ENCODE measurements at regions not wholly inside any gene's neighbourhood (a gene's known extent, or its start where the extent isn't known, plus 50 kb on each side); places are given as distances from the start of the nearest gene placed in this dataset.

DNA sequence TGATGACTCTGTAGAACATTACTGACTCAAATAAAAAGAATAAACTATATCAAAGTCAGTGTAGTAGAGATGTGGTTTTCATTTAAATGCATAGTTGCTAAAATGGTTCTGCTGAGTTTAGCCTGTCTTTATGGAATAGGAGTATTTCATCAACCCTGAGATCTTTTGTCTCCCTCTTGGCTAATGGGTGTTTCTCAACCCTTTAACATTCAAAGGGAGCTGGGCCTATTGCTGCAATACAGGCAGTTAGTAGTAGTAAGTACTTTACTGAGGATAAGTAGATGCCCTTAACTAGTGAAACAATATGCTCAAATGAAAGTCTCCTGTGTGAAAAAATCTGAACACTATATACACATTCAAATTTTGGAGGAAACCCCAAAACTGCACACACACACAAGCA lies 184.7 kb upstream of the TTC14 start:
- H3K9me3 Mint-ChIP-seq: no peaks in the 10 kb centered on the region
- Histone ChIP-seq H3K4me3 (no peak overlapping the region), H3K27ac (ENCODE audit: low read depth) (no peak overlapping the region), H3K27me3 (ENCODE audit: insufficient read depth) (no peaks in the 10 kb centered on the region), H4K20me1 (replicated peaks; ENCODE audit: insufficient read depth) (no peaks in the 10 kb centered on the region), H3K36me3 (ENCODE audit: insufficient read depth) (no peaks in the 10 kb centered on the region), H3K4me1 (ENCODE audit: insufficient read depth) (no peaks in the 10 kb centered on the region; the same call in 1 of the 2 replicates), H3F3A (replicated peaks; ENCODE audit: low read depth) (no peaks in the 10 kb centered on the region), H3K79me2 (replicated peaks; ENCODE audit: insufficient read depth) (no peaks in the 10 kb centered on the region), H3K9me2 (ENCODE audit: insufficient read depth) (no peaks in the 10 kb centered on the region), H3K4me2 (no peak overlapping the region), H2AFZ (no peak overlapping the region)
- H3K27me3 Mint-ChIP-seq (ENCODE audit: insufficient read depth, low read depth, poor library complexity): no peaks in the 10 kb centered on the region
- no peaks in the 10 kb centered on the region for H3K36me3 Mint-ChIP-seq (ENCODE audit: low read depth)
- H3K27ac Mint-ChIP-seq: no peak overlapping the region
- DNase-seq (ENCODE audit: low spot score): no peak
- no peak for TF ChIP-seq CREB1 (CRISPR knock-in tag; IDR thresholded peaks at IDR 0.05; ENCODE audit: low read depth)
- peaks cover 5% of the 10 kb centered on the region; the same call in 1 of the 3 replicates for H3K4me1 Mint-ChIP-seq
- ATAC-seq: no peak
- H3K4me3 Mint-ChIP-seq: no peak overlapping the region

DNA sequence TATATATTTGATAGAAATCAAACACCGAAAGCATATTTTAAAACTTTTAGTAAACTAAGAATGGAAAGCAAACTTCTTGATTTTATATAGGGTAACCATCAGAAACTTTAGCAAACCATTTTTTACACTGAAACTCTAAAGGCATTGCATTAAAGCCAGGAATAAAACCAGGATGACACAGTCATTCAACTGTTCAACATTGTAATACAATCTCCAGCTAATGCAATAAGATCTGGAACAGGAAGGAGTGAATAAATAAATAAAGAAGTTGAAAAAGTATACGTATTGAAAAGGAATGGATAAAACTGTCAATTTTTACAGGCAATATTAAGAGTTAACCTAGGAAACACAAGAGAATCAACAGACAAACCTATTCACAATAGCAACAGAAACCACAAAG lies 181.9 kb upstream of the TTC14 start:
- Mint-ChIP-seq H3K4me1 (no peaks in the 10 kb centered on the region), H3K9me3 (no peaks in the 10 kb centered on the region), H3K4me3 (no peak overlapping the region), H3K27me3 (ENCODE audit: insufficient read depth, low read depth, poor library complexity) (no peaks in the 10 kb centered on the region), H3K27ac (no peak overlapping the region), H3K36me3 (ENCODE audit: low read depth) (no peaks in the 10 kb centered on the region)
- H4K20me1 ChIP-seq (replicated peaks; ENCODE audit: insufficient read depth): no peaks in the 10 kb centered on the region
- H3K4me1 ChIP-seq (ENCODE audit: insufficient read depth): no peaks in the 10 kb centered on the region; the same call in 1 of the 2 replicates
- H3K4me3 ChIP-seq: no peak overlapping the region
- no peak overlapping the region for H3K27ac ChIP-seq (ENCODE audit: low read depth)
- no peaks in the 10 kb centered on the region for H3K9me2 ChIP-seq (ENCODE audit: insufficient read depth)
- no peaks in the 10 kb centered on the region for H3K79me2 ChIP-seq (replicated peaks; ENCODE audit: insufficient read depth)
- ATAC-seq: no peak
- no peak for DNase-seq (ENCODE audit: low spot score)
- H3F3A ChIP-seq (replicated peaks; ENCODE audit: low read depth): no peaks in the 10 kb centered on the region
- no peak overlapping the region for H3K4me2 ChIP-seq
- H3K27me3 ChIP-seq (ENCODE audit: insufficient read depth): no peaks in the 10 kb centered on the region
- H3K36me3 ChIP-seq (ENCODE audit: insufficient read depth): no peaks in the 10 kb centered on the region
- no peak overlapping the region for H2AFZ ChIP-seq
- TF ChIP-seq NANOG (IDR thresholded peaks at IDR 0.05; ENCODE audit: borderline replicate concordance): no peak
- TF ChIP-seq JUNB (IDR thresholded peaks at IDR 0.05; ENCODE audit: unreplicated experiment): no peak
- TF ChIP-seq EZH2phosphoT487 (IDR thresholded peaks at IDR 0.05; ENCODE audit: unreplicated experiment): no peak
- no peak for TF ChIP-seq STAT1 (IDR thresholded peaks at IDR 0.05; ENCODE audit: unreplicated experiment)
- TF ChIP-seq, protein P1, sequence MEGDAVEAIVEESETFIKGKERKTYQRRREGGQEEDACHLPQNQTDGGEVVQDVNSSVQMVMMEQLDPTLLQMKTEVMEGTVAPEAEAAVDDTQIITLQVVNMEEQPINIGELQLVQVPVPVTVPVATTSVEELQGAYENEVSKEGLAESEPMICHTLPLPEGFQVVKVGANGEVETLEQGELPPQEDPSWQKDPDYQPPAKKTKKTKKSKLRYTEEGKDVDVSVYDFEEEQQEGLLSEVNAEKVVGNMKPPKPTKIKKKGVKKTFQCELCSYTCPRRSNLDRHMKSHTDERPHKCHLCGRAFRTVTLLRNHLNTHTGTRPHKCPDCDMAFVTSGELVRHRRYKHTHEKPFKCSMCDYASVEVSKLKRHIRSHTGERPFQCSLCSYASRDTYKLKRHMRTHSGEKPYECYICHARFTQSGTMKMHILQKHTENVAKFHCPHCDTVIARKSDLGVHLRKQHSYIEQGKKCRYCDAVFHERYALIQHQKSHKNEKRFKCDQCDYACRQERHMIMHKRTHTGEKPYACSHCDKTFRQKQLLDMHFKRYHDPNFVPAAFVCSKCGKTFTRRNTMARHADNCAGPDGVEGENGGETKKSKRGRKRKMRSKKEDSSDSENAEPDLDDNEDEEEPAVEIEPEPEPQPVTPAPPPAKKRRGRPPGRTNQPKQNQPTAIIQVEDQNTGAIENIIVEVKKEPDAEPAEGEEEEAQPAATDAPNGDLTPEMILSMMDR (conservative IDR thresholded peaks at IDR 0.05; ENCODE audit: low read depth in 2 of 2): no peak
- TF ChIP-seq POLR2AphosphoS5 (IDR thresholded peaks at IDR 0.05; ENCODE audit: low read depth): no peak
- TF ChIP-seq EZH2 (IDR thresholded peaks at IDR 0.05; ENCODE audit: low read depth, unreplicated experiment): no peak
- TF ChIP-seq, protein P2, sequence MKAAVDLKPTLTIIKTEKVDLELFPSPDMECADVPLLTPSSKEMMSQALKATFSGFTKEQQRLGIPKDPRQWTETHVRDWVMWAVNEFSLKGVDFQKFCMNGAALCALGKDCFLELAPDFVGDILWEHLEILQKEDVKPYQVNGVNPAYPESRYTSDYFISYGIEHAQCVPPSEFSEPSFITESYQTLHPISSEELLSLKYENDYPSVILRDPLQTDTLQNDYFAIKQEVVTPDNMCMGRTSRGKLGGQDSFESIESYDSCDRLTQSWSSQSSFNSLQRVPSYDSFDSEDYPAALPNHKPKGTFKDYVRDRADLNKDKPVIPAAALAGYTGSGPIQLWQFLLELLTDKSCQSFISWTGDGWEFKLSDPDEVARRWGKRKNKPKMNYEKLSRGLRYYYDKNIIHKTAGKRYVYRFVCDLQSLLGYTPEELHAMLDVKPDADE (IDR thresholded peaks at IDR 0.05): no peak
- TF ChIP-seq, protein P3, sequence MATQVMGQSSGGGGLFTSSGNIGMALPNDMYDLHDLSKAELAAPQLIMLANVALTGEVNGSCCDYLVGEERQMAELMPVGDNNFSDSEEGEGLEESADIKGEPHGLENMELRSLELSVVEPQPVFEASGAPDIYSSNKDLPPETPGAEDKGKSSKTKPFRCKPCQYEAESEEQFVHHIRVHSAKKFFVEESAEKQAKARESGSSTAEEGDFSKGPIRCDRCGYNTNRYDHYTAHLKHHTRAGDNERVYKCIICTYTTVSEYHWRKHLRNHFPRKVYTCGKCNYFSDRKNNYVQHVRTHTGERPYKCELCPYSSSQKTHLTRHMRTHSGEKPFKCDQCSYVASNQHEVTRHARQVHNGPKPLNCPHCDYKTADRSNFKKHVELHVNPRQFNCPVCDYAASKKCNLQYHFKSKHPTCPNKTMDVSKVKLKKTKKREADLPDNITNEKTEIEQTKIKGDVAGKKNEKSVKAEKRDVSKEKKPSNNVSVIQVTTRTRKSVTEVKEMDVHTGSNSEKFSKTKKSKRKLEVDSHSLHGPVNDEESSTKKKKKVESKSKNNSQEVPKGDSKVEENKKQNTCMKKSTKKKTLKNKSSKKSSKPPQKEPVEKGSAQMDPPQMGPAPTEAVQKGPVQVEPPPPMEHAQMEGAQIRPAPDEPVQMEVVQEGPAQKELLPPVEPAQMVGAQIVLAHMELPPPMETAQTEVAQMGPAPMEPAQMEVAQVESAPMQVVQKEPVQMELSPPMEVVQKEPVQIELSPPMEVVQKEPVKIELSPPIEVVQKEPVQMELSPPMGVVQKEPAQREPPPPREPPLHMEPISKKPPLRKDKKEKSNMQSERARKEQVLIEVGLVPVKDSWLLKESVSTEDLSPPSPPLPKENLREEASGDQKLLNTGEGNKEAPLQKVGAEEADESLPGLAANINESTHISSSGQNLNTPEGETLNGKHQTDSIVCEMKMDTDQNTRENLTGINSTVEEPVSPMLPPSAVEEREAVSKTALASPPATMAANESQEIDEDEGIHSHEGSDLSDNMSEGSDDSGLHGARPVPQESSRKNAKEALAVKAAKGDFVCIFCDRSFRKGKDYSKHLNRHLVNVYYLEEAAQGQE (IDR thresholded peaks at IDR 0.05; ENCODE audit: unreplicated experiment): no peak

Measured in GM23338 (cell line).